ENCODE measurements at regions not wholly inside any gene's neighbourhood (a gene's known extent, or its start where the extent isn't known, plus 50 kb on each side); places are given as distances from the start of the nearest gene placed in this dataset.
A peak's percentile ranks its signal among the peaks of the same experiment; 100 is the strongest.

DNA sequence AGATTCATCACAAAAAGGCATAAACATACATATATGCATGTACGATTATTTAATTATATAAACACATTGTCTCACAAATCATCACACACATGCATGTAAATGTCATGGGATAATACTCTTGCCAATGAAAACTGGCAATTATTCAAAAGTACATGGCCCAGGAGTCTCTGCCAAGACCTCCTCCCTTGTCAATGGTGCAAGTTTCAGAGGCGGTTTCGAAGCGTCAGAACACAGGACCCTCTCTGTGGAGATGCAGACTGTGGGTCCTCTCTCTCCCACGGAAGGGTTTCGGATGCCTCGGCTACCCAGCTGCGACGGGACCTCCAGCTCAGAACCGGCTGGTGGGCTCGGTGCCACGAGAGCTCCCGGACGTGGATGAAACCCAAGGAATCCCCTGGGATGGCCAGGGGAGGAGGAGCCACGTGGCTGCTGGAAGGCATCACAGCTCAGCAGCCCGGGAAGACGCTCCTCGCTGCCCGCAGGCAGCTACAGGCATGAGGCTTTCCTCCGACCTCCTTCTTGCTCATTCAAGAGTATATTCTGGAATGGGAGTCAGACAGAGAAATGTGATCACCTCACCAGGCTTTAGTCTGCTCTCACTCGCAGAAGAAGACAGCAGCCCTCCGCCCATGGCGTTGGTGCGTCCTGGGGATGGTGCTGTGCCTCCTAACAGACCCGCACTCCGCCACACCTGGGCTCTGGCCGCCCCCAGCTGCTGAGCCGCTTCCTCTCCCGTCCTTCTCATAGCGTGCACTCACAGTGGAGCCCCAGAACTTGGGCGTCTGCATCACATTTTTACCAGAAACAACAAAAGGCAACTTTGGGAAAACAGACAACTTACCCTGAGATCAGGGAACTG lies 308.8 kb downstream of the IRX2 start:
- no peak for DNase-seq

- no peak for DNase-seq
These were observed 309.8 kb downstream of the IRX2 start for GRCh38 chr5:2441495-2442180.

DNA sequence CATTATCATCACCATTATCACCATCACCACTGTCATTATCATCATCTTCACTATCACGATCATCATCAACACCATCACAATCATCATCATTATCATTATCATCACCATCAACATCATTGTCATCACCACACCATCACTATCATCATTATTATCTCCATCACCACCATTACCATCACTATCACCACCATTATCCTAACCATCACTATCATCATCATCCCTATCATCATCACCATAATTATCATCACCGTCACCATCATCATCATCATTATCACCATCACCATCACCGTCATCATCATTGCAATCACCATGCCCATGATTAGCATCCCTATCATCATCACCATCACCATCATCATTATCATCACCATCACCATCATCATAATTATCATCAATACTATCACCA lies 311.9 kb downstream of the IRX2 start:
- DNase-seq: no peak

GRCh38 chr5:2433086-2433485 lies 318.4 kb downstream of the IRX2 start:
- no peak for DNase-seq

GRCh38 chr5:2432076-2432920 lies 319.2 kb downstream of the IRX2 start:
- no peak for DNase-seq

- DNase-seq: no peak
These were observed 320.9 kb downstream of the IRX2 start for GRCh38 chr5:2430606-2431005.

DNA sequence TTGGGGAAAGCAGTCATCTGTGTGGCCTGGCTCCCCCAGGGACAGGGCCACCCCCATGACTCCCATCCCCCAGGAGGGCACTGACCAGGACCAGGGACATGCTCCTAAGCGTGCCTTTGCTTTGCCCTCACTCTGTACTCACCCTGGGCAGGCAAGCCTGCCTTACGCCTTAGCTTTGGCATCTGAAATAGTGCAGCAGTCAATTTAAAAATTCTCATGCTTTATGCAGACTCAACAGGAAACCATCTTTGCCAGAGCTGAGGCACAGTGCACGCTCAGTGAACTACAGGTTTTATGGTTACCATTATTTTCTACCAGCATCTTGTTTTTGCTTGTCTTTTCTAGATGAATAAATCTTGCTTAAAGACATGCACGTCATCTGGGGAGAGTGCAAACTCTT lies 323.5 kb downstream of the IRX2 start:
- DNase-seq: no peak

DNA sequence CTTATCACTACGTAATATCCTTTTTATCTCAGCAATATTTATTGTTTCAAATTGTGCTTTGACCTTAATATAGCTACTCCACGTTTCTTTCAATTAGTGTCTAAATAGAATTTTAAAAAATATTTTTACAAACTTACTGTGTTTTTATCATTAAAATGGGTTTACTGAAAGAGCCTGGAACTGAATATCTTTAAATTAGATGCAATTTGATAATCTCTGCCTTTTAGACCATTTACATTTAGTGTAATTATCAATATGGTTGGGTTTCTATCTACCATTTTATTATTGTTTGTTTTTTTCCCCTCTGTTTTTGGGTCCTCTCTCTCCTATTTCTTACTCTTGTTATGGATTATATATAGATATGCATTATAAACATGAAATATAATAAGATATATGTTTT lies 327.8 kb downstream of the IRX2 start:
- no peak for DNase-seq

GRCh38 chr5:2417301-2417700 lies 334.2 kb downstream of the IRX2 start:
- no peak for DNase-seq

- DNase-seq: no peak
These were observed 335.8 kb downstream of the IRX2 start for GRCh38 chr5:2415678-2416077.

DNA sequence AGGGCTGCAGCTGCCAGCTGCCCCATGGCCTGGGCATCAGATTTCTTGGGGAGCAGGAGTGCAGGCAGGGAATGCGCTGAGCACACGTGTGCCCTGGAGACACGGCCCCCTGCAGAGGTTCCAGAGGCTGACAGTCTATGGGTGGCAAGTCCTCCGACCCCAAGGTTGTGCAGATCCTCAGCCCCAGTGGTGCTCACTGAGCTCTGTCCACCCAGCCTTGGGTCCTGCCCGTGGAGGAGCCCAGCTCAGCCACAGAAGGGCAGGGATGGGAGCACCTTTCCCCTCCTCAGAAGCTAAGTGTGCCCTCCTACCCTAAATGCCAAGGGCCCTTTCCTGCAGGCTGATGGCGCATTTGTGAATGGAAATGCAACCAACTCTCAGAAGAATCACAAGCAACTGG lies 341.0 kb downstream of the IRX2 start:
- no peak for DNase-seq

DNA sequence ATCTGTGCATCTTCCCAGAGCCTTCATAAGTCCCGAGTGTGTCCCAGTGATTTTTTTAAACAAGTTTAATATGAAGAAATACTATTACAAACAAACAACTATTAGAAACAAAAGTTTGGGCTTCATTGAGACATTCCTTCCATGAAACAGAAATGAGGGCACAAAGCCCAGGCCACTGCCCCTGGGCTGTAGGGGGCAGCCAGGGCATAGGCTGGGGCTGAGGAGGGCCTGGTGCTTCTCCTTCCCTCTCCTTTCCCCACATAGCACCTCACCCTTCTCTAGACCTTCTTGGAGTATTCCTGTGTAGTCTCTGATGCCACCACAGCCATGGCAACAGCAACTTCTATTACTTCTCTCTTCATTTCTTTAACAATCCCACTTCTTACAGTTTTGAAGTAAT lies 348.2 kb downstream of the IRX2 start:
- DNase-seq: no peak

DNA sequence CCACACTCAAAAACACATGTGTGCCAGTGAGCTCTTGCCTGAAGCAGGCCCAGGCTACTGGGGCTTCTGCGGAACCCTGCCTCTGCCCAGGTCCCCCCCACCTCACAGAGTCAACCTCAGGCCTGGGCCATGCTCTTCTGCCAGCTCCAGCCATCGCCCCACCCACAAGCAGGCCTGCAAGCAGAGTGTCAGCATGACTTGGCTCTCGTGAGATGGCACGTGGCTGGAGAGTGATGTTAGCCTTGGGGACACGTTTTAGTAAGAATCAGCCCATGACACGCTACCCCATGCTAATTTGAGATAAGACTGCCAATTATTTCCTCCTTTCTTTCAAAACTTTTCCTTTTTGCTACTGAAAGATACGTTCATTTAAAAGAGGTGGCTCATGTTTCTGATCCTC lies 351.7 kb downstream of the IRX2 start:
- DNase-seq: no peak

GRCh38 chr5:2399096-2399495 lies 352.4 kb downstream of the IRX2 start:
- no peak for DNase-seq

DNA sequence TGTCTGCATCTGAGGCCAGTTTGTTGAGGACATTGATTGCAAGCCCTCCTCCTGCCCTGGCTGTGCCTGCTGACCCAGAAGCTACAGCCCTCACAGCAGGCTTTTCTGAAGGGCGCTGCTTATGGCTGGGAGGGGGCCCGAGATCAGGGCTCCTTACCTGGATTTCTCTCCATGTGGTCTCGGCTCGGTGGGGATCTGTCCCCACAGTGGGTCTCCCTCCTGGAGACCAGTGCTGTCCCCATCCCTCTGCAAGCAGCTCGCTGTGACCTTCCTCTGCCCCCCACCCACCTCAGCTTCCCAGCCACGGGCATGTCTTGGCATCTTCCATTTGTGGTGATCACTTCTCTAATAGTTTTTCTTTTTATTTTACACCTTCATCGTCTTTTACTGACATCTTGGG lies 357.9 kb downstream of the IRX2 start:
- no peak for DNase-seq

GRCh38 chr5:2391566-2391965 lies 359.9 kb downstream of the IRX2 start:
- no peak for DNase-seq

DNA sequence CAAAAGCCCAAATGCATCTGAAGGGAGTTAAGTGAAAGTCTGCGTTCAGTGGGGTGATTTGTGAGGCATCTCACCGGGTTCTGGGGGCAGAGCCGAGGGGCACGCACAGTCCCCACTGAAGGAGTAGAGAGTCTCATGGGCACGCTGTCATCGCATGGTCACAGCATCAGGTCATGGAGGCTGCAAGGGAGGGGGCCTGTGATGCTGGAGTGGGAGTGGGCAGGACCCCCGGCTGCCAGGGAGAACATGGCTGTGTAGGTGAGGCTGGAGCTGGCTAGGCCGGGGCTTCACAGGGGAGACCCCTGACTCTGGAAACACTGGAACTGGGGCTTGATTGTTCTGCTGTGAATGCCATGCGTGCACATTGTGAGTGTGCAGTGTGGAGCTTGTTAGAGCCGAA lies 360.5 kb downstream of the IRX2 start:
- DNase-seq: no peak

- no peak for DNase-seq
These were observed 362.9 kb downstream of the IRX2 start for GRCh38 chr5:2388571-2388970.

DNA sequence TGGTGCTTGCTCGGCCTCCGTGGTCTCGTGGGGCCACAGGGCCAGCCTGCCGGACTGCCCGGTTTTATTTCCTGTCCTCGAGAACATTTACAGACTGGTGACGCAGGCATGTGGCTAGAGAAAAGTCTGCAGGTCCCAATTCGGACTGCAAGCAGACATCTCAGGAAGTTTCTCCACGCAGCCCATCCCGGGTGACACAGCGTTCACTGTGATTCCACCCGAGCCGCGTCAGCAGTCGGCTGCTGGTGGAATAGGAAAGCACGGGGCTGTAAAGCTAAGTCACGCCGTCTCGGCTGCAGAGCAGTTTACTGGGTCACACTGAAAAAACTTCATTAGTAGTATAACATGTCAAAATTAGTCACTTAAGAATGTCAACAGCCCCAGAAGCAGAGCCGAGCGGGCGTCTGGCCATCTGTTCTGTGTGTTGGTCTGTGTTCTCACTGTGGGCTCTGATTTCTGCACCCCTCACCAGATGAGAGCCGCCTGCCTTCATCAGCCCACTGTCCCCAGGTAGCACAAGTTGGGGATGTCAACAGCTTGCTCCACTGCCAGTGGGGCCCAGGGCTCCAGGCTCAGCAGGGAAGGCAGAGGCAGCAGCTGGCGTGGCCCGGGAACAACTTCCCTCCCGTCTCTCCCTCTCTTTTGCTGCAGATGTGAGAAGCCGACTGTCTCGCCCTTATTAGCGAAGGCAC lies 363.7 kb downstream of the IRX2 start:
- peak; percentile 14 for DNase-seq

DNA sequence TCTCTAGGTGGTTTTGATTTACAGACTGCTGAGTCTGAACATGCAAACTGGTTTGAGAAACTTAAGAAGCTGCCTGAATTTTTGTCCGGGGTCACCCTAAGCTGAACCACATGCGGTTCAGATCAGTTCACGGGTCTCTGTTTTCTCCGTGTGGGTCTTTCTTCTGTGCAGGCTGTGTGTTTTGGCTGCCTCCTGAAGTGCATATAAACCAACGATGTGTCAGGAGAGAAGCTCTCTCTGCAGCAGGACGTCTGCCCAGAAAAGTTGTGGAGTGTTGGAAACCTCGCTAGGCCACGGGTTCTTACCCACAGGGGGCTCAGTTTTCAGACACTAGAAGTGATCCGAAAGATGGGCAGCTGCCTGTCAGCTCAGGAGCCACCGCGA lies 364.2 kb downstream of the IRX2 start:
- DNase-seq: peak; percentile 11

DNA sequence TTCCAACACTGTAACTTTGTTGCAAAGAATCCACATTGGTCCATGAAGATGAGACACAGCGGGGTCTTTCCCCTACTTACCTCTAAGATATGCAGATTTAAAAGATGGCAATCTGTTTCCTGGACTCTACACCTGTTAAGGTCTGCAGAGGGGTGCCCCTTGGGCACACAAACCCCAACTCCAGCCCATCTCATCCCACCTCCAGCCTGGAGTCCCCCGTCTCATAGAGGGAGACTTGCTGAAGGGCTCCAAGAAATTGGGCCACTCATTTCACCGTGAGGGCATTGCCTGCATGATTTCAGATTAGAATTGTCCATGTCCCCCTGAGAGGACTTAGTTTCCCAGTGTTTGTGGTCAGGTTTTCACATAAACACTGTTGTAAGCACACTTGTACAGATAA lies 365.7 kb downstream of the IRX2 start:
- DNase-seq: no peak

DNA sequence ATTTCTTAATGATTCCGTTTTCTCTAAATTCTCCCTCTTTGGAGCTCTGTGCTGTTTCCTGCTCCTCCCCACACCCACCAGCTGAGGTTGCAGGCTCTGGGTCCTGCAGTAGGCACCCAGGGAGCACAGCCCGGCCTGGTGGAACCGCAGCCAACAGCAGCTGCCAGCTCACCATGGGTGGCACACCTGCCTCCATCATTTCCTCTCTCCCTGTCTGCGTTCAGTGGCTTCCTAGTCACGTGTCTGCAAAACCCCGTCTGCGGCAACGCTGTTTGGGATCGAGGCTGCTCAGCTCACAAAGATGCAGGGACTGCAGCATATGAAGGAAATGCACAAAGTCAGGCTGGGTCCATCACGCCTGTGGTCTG lies 367.8 kb downstream of the IRX2 start:
- no peak for DNase-seq

Measured in muscle of arm (tissue), 1 donor.